Duodenal mucosa (tissue), 2 donors: ENCODE measurements at regions not wholly inside any gene's neighbourhood (a gene's known extent, or its start where the extent isn't known, plus 50 kb on each side); places are given as distances from the start of the nearest gene placed in this dataset.

Experiments used
- H3K27ac ChIP-seq: one replicate; pipeline ENCODE4 v1.7.0; 2013; ENCODE audit warnings: low read depth, low read length
- H3K27me3 ChIP-seq, 2 donors: one replicate each; pipeline ENCODE4 v1.7.0; 2013; ENCODE audit warnings: low read length in 2 of 2, control low read depth in 1 of 2; ENCODE audit not compliant: insufficient read depth in 2 of 2, control insufficient read depth in 1 of 2
- H3K36me3 ChIP-seq, 2 donors: one replicate each; pipeline ENCODE4 v1.7.0; 2013; ENCODE audit warnings: low read length in 2 of 2, control low read depth in 1 of 2; ENCODE audit not compliant: insufficient read depth in 2 of 2, control insufficient read depth in 1 of 2
- H3K4me1 ChIP-seq, 2 donors: one replicate each; pipeline ENCODE4 v1.7.0; 2013; ENCODE audit warnings: low read length in 2 of 2, control low read depth in 1 of 2; ENCODE audit not compliant: insufficient read depth in 2 of 2, control insufficient read depth in 1 of 2
- H3K4me3 ChIP-seq, 2 donors: one replicate each; pipeline ENCODE4 v1.7.0; 2013; ENCODE audit warnings: low read length in 2 of 2, low read depth in 1 of 2
- H3K9ac ChIP-seq, 2 donors: one replicate each; pipeline ENCODE4 v1.7.0; 2013; ENCODE audit warnings: low read length in 2 of 2, low read depth in 1 of 2
- H3K9me3 ChIP-seq, 2 donors: one replicate each; pipeline ENCODE4 v1.7.0; 2013; ENCODE audit warnings: low read length in 2 of 2, control low read depth in 1 of 2; ENCODE audit not compliant: control insufficient read depth in 1 of 2

DNA sequence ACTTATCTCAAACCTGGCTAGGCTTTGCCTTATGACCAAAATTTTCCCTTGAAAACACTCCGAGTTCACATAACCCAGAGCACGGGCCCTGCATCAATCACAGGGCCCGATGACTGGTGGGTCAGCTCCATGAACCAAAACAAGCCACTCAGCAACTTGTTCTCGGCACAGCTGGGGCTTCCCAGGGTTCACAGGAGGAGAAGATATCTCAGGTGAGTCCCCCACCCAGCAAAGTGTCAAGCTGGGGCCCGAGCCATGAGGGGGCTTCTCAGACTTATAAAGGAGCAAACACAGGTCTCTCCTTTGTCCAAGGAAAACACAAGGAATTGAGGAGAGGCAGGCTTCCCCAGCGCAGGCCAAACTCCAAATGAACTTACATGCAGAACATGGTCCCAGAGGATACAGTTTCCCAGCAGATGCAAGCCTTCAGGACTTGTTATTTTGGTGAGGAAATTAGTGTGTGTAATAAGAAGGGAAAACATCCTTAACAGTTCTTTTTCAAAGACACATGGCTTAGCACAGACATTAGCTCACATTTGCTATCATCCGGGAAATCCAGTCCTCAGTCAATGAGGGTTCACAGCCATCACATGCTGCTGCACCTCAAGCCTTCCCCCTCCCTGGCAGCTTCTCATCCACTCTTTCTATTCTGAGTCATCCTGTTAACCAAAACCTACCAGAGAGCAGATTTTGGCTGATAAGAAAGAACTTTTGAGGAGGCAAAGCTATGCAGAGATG, 98.1 kb upstream of the NFIA start:
- no peaks in the 10 kb centered on the region for H3K36me3 ChIP-seq
- no peak overlapping the region for H3K27ac ChIP-seq
- no peak overlapping the region for H3K4me3 ChIP-seq
- H3K27me3 ChIP-seq, result no peaks in the 10 kb centered on the region
- no peaks in the 10 kb centered on the region for H3K9me3 ChIP-seq
- H3K4me1 ChIP-seq, result no peaks in the 10 kb centered on the region
- no peak overlapping the region for H3K9ac ChIP-seq

DNA sequence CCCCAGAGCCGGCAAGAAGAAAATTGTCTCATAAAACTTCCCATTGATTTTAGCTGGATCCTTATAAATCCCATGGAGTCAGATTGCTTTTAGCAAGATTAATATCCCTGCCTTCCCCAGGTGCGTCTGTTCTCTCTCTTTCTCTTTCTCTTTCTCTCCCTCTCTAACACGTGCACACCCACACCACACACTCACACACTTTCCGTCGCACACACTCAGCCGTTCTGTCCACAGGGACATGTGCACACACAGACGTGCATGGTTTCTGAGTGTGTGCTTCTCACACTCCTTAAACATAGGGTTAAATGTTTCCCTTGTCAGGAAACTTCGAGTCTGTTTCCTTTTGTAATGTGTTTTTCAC, 98.7 kb upstream of the NFIA start:
- Histone ChIP-seq H3K9me3 (no peaks in the 10 kb centered on the region), H3K4me3 (no peak overlapping the region), H3K4me1 (no peaks in the 10 kb centered on the region), H3K27me3 (no peaks in the 10 kb centered on the region), H3K27ac (no peak overlapping the region), H3K9ac (no peak overlapping the region), H3K36me3 (no peaks in the 10 kb centered on the region)

DNA sequence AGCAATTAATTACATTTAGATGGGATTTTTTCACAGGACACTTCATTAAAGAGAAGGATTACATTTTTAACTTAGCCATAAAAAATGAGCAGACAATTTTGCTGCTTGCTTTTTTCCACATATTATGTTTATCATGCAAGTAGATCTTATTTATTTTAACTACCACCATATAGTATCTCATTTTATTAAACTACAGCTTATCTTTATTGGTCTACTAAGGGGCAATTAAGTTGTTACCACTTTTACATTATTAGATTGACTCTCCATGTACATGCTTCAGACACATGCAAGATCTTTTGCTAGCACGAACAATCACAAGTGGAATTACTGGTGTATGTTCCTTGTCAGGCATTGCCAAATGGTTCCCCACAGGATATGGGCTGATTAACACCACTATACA, 99.8 kb upstream of the NFIA start:
- Histone ChIP-seq H3K9ac (no peak overlapping the region), H3K27ac (no peak overlapping the region), H3K27me3 (no peaks in the 10 kb centered on the region), H3K9me3 (no peaks in the 10 kb centered on the region), H3K4me1 (no peaks in the 10 kb centered on the region), H3K36me3 (no peaks in the 10 kb centered on the region), H3K4me3 (no peak overlapping the region)

DNA sequence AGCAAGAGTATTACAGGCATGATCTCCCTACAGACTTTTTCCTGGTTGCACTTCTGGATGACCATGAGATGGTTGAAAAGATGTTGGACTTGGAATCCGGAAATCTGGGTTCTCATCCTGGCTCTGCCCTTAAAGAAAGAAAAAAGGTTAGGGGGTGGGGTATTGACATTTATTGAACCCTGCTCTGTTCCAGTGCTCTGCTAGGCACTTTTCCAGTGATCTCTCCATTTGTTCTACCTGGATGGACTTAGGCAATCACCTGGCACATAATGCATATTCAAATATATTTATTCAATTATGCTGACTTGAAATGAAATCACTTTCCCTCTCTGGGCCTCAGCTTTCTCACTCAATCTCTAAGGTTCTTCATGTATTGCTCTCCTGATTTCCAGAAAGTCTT, 101.0 kb upstream of the NFIA start:
- H3K4me1 ChIP-seq, result no peaks in the 10 kb centered on the region
- H3K4me3 ChIP-seq, result no peak overlapping the region
- H3K36me3 ChIP-seq, result no peaks in the 10 kb centered on the region
- H3K27me3 ChIP-seq, result no peaks in the 10 kb centered on the region
- no peak overlapping the region for H3K27ac ChIP-seq
- no peaks in the 10 kb centered on the region for H3K9me3 ChIP-seq
- no peak overlapping the region for H3K9ac ChIP-seq

DNA sequence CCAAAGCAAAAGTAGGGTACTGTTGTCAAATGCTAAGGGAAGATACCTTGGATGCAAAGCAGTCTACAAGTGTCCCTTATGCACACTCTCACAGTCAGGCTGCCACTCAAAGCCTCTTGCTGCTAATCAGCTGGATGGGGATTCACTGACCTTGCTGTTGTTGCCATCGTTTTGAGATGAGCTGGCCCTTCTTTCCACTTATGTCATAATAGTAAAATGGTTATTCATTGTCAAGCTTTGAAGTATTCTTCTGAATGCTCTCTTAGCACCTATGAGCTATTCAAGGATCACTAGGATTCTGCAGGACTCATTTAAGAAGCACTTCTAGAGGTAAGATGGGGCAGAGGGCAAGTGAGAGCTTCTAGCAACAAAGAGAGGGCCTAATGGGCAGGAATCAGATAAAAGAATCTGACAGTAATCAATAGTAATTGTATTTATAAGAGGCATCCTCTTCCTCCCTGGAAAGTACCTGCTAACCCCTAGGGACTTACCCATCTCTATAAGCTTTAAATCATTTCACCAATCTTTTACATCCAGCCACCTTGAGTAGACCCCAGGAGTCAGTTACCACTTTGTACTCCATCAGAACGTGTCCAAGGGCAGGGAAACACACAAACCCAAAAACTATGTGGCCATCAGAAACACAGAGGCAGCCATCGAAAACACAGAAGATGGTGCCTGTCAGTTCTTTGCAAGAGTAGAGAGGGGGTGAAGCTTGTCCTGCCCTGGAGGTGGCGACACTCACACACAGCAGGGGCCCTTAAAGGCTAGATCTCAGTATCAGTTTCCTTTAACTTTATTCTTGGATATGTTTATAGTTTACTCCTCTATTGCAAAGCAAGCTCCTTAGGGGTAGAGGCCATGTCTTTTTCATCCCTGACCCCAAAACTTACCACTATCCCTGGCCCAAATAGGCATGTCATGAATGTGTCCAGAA, 103.7 kb upstream of the NFIA start:
- Histone ChIP-seq H3K4me3 (no peak overlapping the region), H3K36me3 (no peaks in the 10 kb centered on the region), H3K27me3 (no peaks in the 10 kb centered on the region), H3K4me1 (no peaks in the 10 kb centered on the region), H3K27ac (no peak overlapping the region), H3K9me3 (no peaks in the 10 kb centered on the region), H3K9ac (no peak overlapping the region)

DNA sequence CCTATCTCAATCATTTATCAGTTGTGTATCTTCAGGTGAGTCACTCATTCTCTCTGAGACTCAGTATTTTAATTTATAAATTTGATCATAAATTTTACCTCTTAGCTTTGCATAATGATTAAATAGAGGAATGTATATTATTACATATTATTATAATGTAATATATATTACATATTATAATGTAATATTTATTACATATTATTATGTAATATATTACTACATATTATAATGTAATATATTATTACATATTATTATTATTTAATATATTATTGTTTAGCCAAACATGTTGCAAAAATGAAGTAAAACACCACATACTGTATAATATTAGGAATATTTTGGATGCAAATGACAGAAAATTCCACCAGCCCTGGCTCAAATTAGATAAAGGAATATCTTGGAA, 104.7 kb upstream of the NFIA start:
- no peaks in the 10 kb centered on the region for H3K9me3 ChIP-seq
- no peak overlapping the region for H3K27ac ChIP-seq
- H3K4me3 ChIP-seq, result no peak overlapping the region
- no peaks in the 10 kb centered on the region for H3K4me1 ChIP-seq
- no peaks in the 10 kb centered on the region for H3K36me3 ChIP-seq
- H3K9ac ChIP-seq, result no peak overlapping the region
- no peaks in the 10 kb centered on the region for H3K27me3 ChIP-seq

DNA sequence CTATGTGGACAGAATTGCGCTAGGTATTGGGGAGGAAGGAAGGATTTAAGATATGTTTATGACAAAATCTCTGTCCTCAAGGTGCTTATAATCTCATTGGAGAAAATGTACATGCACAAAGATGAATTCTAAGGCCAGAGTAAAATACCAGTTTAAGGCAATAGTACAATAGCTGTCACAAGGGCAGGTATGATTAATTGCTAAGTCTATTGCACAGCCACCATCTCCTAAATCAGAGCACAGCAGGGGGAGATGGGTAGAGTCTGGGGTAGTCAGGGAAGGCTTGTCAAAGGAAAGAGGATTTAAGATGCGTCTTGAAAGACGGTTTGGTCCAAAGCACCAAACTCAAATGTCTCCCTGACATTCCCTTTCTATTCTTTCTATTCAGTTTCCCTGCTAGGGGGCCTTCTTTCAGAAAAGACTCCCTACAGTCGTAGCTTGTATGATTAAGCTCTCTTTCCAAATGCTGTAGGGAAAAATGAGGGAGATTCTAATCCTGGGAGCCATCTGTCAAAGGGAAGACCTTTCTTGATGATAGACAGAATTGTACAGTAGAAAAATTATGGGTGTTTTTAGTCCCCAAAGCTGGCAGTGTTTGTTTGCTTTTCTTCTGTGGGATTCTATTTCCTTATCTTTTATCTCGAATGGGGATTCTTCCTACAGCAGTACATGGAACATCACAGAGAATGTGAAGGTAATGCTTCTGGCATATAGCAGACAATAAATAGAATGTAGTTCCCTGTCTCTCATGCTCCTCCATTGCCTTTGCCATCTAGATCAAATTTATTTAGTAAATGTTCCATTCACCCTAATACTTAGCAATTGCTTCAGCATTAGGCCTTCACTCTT, 107.6 kb upstream of the NFIA start:
- Histone ChIP-seq H3K9me3 (no peaks in the 10 kb centered on the region), H3K36me3 (no peaks in the 10 kb centered on the region), H3K27me3 (peaks cover 0 to 2% of the 10 kb centered on the region in 2 donors), H3K4me1 (no peaks in the 10 kb centered on the region), H3K9ac (no peak overlapping the region), H3K27ac (no peak overlapping the region), H3K4me3 (no peak overlapping the region)

DNA sequence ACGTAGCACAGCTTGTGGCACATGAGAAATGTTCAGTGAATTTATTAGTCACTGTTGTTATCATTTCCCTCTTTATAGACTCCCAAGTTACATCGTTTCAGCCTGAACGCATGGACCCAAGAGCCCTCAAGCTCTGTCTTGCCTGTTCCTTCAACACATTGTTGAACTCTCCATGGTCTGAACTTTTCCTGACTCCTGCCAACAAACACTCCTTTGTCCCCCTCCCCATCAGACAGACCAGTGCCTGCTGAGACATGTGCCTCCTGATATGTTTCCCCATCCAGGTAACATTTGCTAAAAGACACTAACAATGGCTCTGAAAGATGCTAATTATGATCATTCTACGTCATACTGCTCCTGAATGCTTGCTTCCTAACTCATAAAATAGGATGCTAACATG, 108.7 kb upstream of the NFIA start:
- no peaks in the 10 kb centered on the region for H3K36me3 ChIP-seq
- no peak overlapping the region for H3K27ac ChIP-seq
- no peaks in the 10 kb centered on the region for H3K4me1 ChIP-seq
- H3K9me3 ChIP-seq, result no peaks in the 10 kb centered on the region
- no peak overlapping the region for H3K4me3 ChIP-seq
- H3K27me3 ChIP-seq, result peaks cover 0 to 2% of the 10 kb centered on the region in 2 donors
- H3K9ac ChIP-seq, result no peak overlapping the region

DNA sequence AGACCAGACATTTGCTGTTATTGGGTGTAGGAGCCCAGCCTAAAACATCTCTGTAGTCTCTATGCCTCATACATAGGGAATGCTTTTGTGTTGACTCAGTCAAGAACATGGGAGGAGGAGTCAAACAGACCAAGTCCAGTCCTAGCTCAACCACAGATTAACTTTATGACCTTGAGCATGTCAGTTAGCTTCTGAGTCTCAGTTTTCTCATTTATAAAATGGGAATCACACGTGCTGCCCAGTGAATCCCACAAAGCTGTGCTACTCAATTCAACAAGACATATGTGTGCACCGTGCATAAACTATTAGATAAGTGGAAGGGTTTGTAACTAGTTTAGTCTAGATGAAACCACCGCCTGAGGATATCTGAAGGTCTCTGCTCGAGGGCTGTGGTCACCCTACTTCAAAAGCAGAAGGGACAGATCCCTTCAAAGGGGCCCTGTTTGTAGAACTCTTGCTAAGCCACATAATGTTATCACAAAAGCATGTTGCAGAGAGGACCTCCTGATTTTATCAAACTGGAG, 109.5 kb upstream of the NFIA start:
- H3K4me3 ChIP-seq, result no peak overlapping the region
- no peaks in the 10 kb centered on the region for H3K36me3 ChIP-seq
- H3K9ac ChIP-seq, result no peak overlapping the region
- no peaks in the 10 kb centered on the region for H3K9me3 ChIP-seq
- no peaks in the 10 kb centered on the region for H3K4me1 ChIP-seq
- peaks cover 0 to 2% of the 10 kb centered on the region in 2 donors for H3K27me3 ChIP-seq
- no peak overlapping the region for H3K27ac ChIP-seq
